ENCODE measurements at regions not wholly inside any gene's neighbourhood (a gene's known extent, or its start where the extent isn't known, plus 50 kb on each side); places are given as distances from the start of the nearest gene placed in this dataset.

DNA sequence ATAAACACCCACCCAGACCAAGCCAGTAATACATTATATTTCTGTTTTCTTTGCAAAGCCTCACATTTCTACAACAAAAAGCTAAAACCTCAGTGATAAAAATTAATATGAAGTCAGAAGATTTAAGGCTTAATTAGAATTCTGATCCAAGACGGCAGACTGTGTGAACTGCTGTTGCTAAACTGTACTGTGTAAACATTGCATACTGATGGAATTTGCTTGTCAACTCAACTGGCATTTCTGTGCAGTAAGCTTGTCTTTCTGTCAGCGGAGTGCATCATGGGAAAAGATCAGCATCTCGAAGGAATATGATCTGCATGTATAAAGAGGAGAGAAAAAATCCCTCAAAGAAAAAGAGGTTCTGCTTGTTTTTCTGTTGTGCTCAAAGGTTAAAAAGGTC lies 69.4 kb upstream of the SPANXB1 start:
- H3K27me3 Mint-ChIP-seq (ENCODE audit: low read depth in 2 of 2), result no peaks in the 10 kb centered on the region
- DNase-seq (no peak), ATAC-seq (no peak)
- WGBS (ENCODE audit: insufficient coverage), result 91% methylated on average over 3 of the region's 3 CpGs
- no peak overlapping the region for H3K4me3 Mint-ChIP-seq
- no peak for TF ChIP-seq CTCF (IDR thresholded peaks at IDR 0.05)
- H3K36me3 ChIP-seq (ENCODE audit: control insufficient read depth, insufficient read depth, low read length), result no peaks in the 10 kb centered on the region
- no peak overlapping the region for H3K27ac ChIP-seq (ENCODE audit: low read length)
- H3K4me1 Mint-ChIP-seq, result no peaks in the 10 kb centered on the region
- peaks cover 0 to 9% of the 10 kb centered on the region in 2 donors for H3K9me3 Mint-ChIP-seq
- H3K4me1 ChIP-seq (ENCODE audit: control insufficient read depth, insufficient read depth, low read length), result no peaks in the 10 kb centered on the region
- H3K36me3 Mint-ChIP-seq, result no peaks in the 10 kb centered on the region
- H3K27ac Mint-ChIP-seq, result no peak overlapping the region
- no peaks in the 10 kb centered on the region for H3K27me3 ChIP-seq (ENCODE audit: control insufficient read depth, insufficient read depth, low read length)
- intact Hi-C loops (cut with micrococcal nuclease), result no loop called here
- H3K9me3 ChIP-seq (ENCODE audit: control insufficient read depth, insufficient read depth, low read length), result no peaks in the 10 kb centered on the region
- no peak overlapping the region for H3K4me3 ChIP-seq (ENCODE audit: low read length)

- TF ChIP-seq CTCF (IDR thresholded peaks at IDR 0.05), result no peak
- H3K4me3 Mint-ChIP-seq, result no peak overlapping the region
- DNase-seq, result no peak
- Histone ChIP-seq H3K9me3 (ENCODE audit: control insufficient read depth, insufficient read depth, low read length) (no peaks in the 10 kb centered on the region), H3K36me3 (ENCODE audit: control insufficient read depth, insufficient read depth, low read length) (no peaks in the 10 kb centered on the region), H3K4me3 (ENCODE audit: low read length) (no peak overlapping the region), H3K4me1 (ENCODE audit: control insufficient read depth, insufficient read depth, low read length) (no peaks in the 10 kb centered on the region), H3K27me3 (ENCODE audit: control insufficient read depth, insufficient read depth, low read length) (no peaks in the 10 kb centered on the region), H3K27ac (ENCODE audit: low read length) (no peak overlapping the region)
- no peak for ATAC-seq
- no peak overlapping the region for H3K27ac Mint-ChIP-seq
- H3K9me3 Mint-ChIP-seq, result peaks cover 0 to 9% of the 10 kb centered on the region in 2 donors
- no peaks in the 10 kb centered on the region for H3K4me1 Mint-ChIP-seq
- H3K36me3 Mint-ChIP-seq, result no peaks in the 10 kb centered on the region
- WGBS (ENCODE audit: insufficient coverage), result 77% methylated on average over 4 of the region's 6 CpGs
- H3K27me3 Mint-ChIP-seq (ENCODE audit: low read depth in 2 of 2), result no peaks in the 10 kb centered on the region
- intact Hi-C loops (cut with micrococcal nuclease), result no loop called here
Observed at GRCh38 chrX:140933874-140934655, 68.3 kb upstream of the SPANXB1 start.

DNA sequence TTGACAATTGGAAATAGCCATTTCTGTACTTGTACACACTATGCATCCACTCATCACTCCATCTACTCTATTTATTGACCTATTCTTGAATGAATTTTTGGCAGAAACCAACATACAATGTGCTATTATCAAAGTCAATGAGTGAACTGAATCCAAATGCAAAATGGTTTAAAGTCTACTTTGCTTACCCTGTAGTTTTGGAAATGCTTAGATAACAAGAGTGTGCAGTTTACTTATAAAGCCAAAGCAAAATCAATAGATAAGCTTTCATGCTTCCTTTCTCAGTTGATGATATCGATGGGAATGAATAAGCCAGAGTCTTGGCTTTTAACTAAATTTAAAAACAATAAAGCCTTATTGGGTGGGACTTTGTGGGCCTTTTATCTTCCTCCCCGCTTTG lies 58.9 kb upstream of the SPANXB1 start:
- no peak for TF ChIP-seq CTCF (IDR thresholded peaks at IDR 0.05)
- no peak for ATAC-seq
- no peaks in the 10 kb centered on the region for H3K4me1 ChIP-seq (ENCODE audit: control insufficient read depth, insufficient read depth, low read length)
- no peak overlapping the region for H3K4me3 ChIP-seq (ENCODE audit: low read length)
- no CpG with 5 or more reads among the region's 2 CpGs for WGBS (ENCODE audit: insufficient coverage)
- Mint-ChIP-seq H3K27ac (no peak overlapping the region), H3K9me3 (peaks cover 0 to 6% of the 10 kb centered on the region in 2 donors), H3K36me3 (no peaks in the 10 kb centered on the region), H3K27me3 (ENCODE audit: low read depth in 2 of 2) (peaks cover 0 to 10% of the 10 kb centered on the region in 2 donors), H3K4me1 (no peaks in the 10 kb centered on the region), H3K4me3 (no peak overlapping the region)
- DNase-seq, result no peak
- no peaks in the 10 kb centered on the region for H3K36me3 ChIP-seq (ENCODE audit: control insufficient read depth, insufficient read depth, low read length)
- no peaks in the 10 kb centered on the region for H3K9me3 ChIP-seq (ENCODE audit: control insufficient read depth, insufficient read depth, low read length)
- H3K27ac ChIP-seq (ENCODE audit: low read length), result no peak overlapping the region
- no peaks in the 10 kb centered on the region for H3K27me3 ChIP-seq (ENCODE audit: control insufficient read depth, insufficient read depth, low read length)
- intact Hi-C loops (cut with micrococcal nuclease), result no loop called here

- H3K27ac Mint-ChIP-seq, result no peak overlapping the region
- DNase-seq (no peak), ATAC-seq (no peak)
- no peak for TF ChIP-seq CTCF (IDR thresholded peaks at IDR 0.05)
- H3K36me3 Mint-ChIP-seq, result no peaks in the 10 kb centered on the region
- WGBS (ENCODE audit: insufficient coverage), result 100% methylated on average over 1 of the region's 3 CpGs
- no peaks in the 10 kb centered on the region for H3K36me3 ChIP-seq (ENCODE audit: control insufficient read depth, insufficient read depth, low read length)
- H3K27me3 ChIP-seq (ENCODE audit: control insufficient read depth, insufficient read depth, low read length), result no peaks in the 10 kb centered on the region
- H3K27me3 Mint-ChIP-seq (ENCODE audit: low read depth in 2 of 2), result peaks cover 0 to 10% of the 10 kb centered on the region in 2 donors
- no peak overlapping the region for H3K4me3 ChIP-seq (ENCODE audit: low read length)
- H3K27ac ChIP-seq (ENCODE audit: low read length), result no peak overlapping the region
- H3K4me1 Mint-ChIP-seq, result no peaks in the 10 kb centered on the region
- H3K4me3 Mint-ChIP-seq, result no peak overlapping the region
- no peaks in the 10 kb centered on the region for H3K9me3 ChIP-seq (ENCODE audit: control insufficient read depth, insufficient read depth, low read length)
- intact Hi-C loops (cut with micrococcal nuclease), result no loop called here
- no peaks in the 10 kb centered on the region for H3K4me1 ChIP-seq (ENCODE audit: control insufficient read depth, insufficient read depth, low read length)
- peaks cover 0 to 3% of the 10 kb centered on the region in 2 donors for H3K9me3 Mint-ChIP-seq
Observed at GRCh38 chrX:140944710-140945109, 57.7 kb upstream of the SPANXB1 start.

Data from natural killer cell (primary cell).